ENCODE measurements at regions not wholly inside any gene's neighbourhood (a gene's known extent, or its start where the extent isn't known, plus 50 kb on each side); places are given as distances from the start of the nearest gene placed in this dataset.
A peak's percentile ranks its signal among the peaks of the same experiment; 100 is the strongest.

- no peaks in the 10 kb centered on the region for H4K20me1 ChIP-seq (replicated peaks in 1 of 2; ENCODE audit: control insufficient read depth in 1 of 2, insufficient read depth in 2 of 2, low read length in 2 of 2)
- no peaks in the 10 kb centered on the region for H3K79me2 ChIP-seq (ENCODE audit: control insufficient read depth in 1 of 2, insufficient read depth in 2 of 2, low read length in 2 of 2)
- FAIRE-seq, result no peak
- DNase-seq (ENCODE audit: low read depth in 1 of 2, low spot score in 2 of 2), result peak in 1 of 2 experiments; percentile 58
- no peaks in the 10 kb centered on the region for H3K36me3 ChIP-seq (ENCODE audit: control insufficient read depth in 2 of 4, insufficient read depth in 4 of 4, low read length in 3 of 4)
- H4K8ac ChIP-seq (ENCODE audit: extremely low read depth, insufficient read depth, low read length), result no peak overlapping the region; the same call in 1 of the 2 replicates
- WGBS, 2 experiments (ENCODE audit: extremely low coverage in 1 of 2, insufficient coverage in 1 of 2, insufficient read length in 1 of 2, insufficient replicate concordance in 2 of 2, low coverage in 1 of 2, low lambda C conversion rate in 2 of 2, missing lambda C conversion rate in 1 of 2), result 37% methylated on average over 13 of the region's 13 CpGs; no CpG with 5 or more reads in 1 of the 2 experiments
- no peak overlapping the region; the same call in 1 of the 2 replicates for H2BK5ac ChIP-seq (ENCODE audit: low read depth, low read length)
- no peak overlapping the region for H3K9ac ChIP-seq (replicated peaks in 1 of 4; ENCODE audit: extremely low read depth in 1 of 4, low read depth in 3 of 4, low read length in 3 of 4)
- H3K4me3 ChIP-seq (ENCODE audit: extremely low read depth in 1 of 4, insufficient read depth in 2 of 4, low read depth in 3 of 4, low read length in 4 of 4), result no peak overlapping the region
- H2AFZ ChIP-seq (ENCODE audit: low read length), result no peak overlapping the region
- no peaks in the 10 kb centered on the region for H3K23me2 ChIP-seq (ENCODE audit: low read depth, low read length)
- H3K18ac ChIP-seq (ENCODE audit: extremely low read depth, low read length), result 0 out of 2 replicates have a peak overlapping the region, but pooled peaks have one; percentile 42
- no peak overlapping the region for H2BK120ac ChIP-seq (replicated peaks; ENCODE audit: low read depth, low read length)
- no peak overlapping the region for H3K14ac ChIP-seq (ENCODE audit: insufficient read length)
- H3K27ac ChIP-seq (ENCODE audit: low read depth, low read length), result no peak overlapping the region
- no peak overlapping the region; the same call in 1 of the 2 replicates for H2BK20ac ChIP-seq (ENCODE audit: low read length)
- no peak for TF ChIP-seq RXRA (IDR thresholded peaks at IDR 0.05; ENCODE audit: insufficient read depth, low read depth, low read length)
- TF ChIP-seq YY1 (IDR thresholded peaks at IDR 0.05; ENCODE audit: low read depth, low read length), result peak; percentile 25; the same call in 1 of the 2 replicates
- no peak for TF ChIP-seq SIRT6 (IDR thresholded peaks at IDR 0.05; ENCODE audit: low read length)
- TF ChIP-seq TCF12 (IDR thresholded peaks at IDR 0.05; ENCODE audit: low read depth, low read length), result no peak
- no peak for TF ChIP-seq KDM1A (IDR thresholded peaks at IDR 0.05; ENCODE audit: borderline replicate concordance, low read length)
- TF ChIP-seq JUND (IDR thresholded peaks at IDR 0.05; ENCODE audit: low read length), result no peak
- TF ChIP-seq POLR2AphosphoS5 (IDR thresholded peaks at IDR 0.05; ENCODE audit: low read depth, low read length), result no peak
- TF ChIP-seq ASH2L (IDR thresholded peaks at IDR 0.05; ENCODE audit: low read length), result peak; percentile 54
- TF ChIP-seq RAD21 (IDR thresholded peaks at IDR 0.05 in 1 of 2, conservative IDR thresholded peaks at IDR 0.05 in 1 of 2; ENCODE audit: low read depth in 2 of 2, low read length in 2 of 2), result peak in 1 of 2 experiments; percentile 28; a peak in 1 of 4 replicates
- ChIA-PET POLR2A (ENCODE audit: partially characterized antibody) (interaction anchor here (1.0 kb wide), 1 partner anchor 30 kb away, joined by 3 read pairs; no protein-coding TSS in a partner anchor), CTCF (ENCODE audit: partially characterized antibody) (no interaction called here)
- H3K4ac ChIP-seq (replicated peaks; ENCODE audit: insufficient read length, low read depth, low read length), result no peak overlapping the region
- H3K23ac ChIP-seq (ENCODE audit: insufficient read length), result no peak overlapping the region
- H3K79me1 ChIP-seq (ENCODE audit: low read depth, low read length), result no peaks in the 10 kb centered on the region
- H4K5ac ChIP-seq (ENCODE audit: insufficient read length, low read depth, low read length), result peak overlapping the region; percentile 5
- H3K4me2 ChIP-seq (ENCODE audit: insufficient read depth in 1 of 2, low read depth in 2 of 2, low read length in 2 of 2), result peak overlapping the region; percentile 40 to 41; a peak in 3 of 4 replicates
- no peak overlapping the region for H4K91ac ChIP-seq (replicated peaks; ENCODE audit: insufficient read length, low read length)
- H2AK5ac ChIP-seq (ENCODE audit: low read depth, low read length), result no peak overlapping the region
- no peak overlapping the region for H3K56ac ChIP-seq (replicated peaks; ENCODE audit: insufficient read length, low read depth, low read length)
- H2BK12ac ChIP-seq (ENCODE audit: low read depth, low read length), result no peak overlapping the region; the same call in 1 of the 2 replicates
- no peaks in the 10 kb centered on the region; a peak in 1 of 7 replicates for H3K27me3 ChIP-seq (replicated peaks in 1 of 4; ENCODE audit: control insufficient read depth in 3 of 4, extremely low read depth in 1 of 4, insufficient read depth in 3 of 4, low read length in 3 of 4)
- peaks cover 3 to 8% (median 6%) of the 10 kb centered on the region in 4 experiments; a peak in 5 of 7 replicates for H3K4me1 ChIP-seq (replicated peaks in 1 of 4; ENCODE audit: control insufficient read depth in 3 of 4, insufficient read depth in 4 of 4, low read length in 3 of 4)
- no peak overlapping the region for H2BK15ac ChIP-seq (ENCODE audit: low read length)
- peaks cover 2 to 3% of the 10 kb centered on the region in 2 experiments; a peak in 1 of 4 replicates for H3K9me3 ChIP-seq (ENCODE audit: insufficient read depth in 2 of 2, low read depth in 1 of 2, low read length in 1 of 2)
Measured at GRCh38 chr3:193851941-193852674, 259.1 kb downstream of the OPA1 start.

Data from H1 (cell line).